ENCODE measurements at regions not wholly inside any gene's neighbourhood (a gene's known extent, or its start where the extent isn't known, plus 50 kb on each side); places are given as distances from the start of the nearest gene placed in this dataset.

GRCh38 chr20:20835897-20836296 is 123.5 kb upstream of the RALGAPA2 start:
- TF ChIP-seq CTCF (IDR thresholded peaks at IDR 0.05) = no peak
- TF ChIP-seq POLR2A (IDR thresholded peaks at IDR 0.05) = no peak

Measured in thyroid gland (tissue), 4 donors.